BLaER1 treated with 17β-estradiol and CSF1 and Interleukin-3, amounts not matched to agents 10 nM and 100 nM (cell line): ENCODE measurements at regions not wholly inside any gene's neighbourhood (a gene's known extent, or its start where the extent isn't known, plus 50 kb on each side); places are given as distances from the start of the nearest gene placed in this dataset.

ENCODE experiments used
- H3K27ac ChIP-seq, 11 experiments: shearing (Covaris generic); formaldehyde crosslinking; 2 replicates each; pipeline ENCODE4 v1.8.1; 2022
- H3K27me3 ChIP-seq, 11 experiments: shearing (Covaris generic); formaldehyde crosslinking; 2 replicates each; pipeline ENCODE4 v1.8.1; 2022
- H3K36me3 ChIP-seq, 11 experiments: shearing (Covaris generic); formaldehyde crosslinking; 2 replicates each; pipeline ENCODE4 v1.8.1; 2022
- H3K4me1 ChIP-seq, 10 experiments: shearing (Covaris generic); formaldehyde crosslinking; 2 replicates each; pipeline ENCODE4 v1.8.1; 2022
- H3K4me2 ChIP-seq, 11 experiments: shearing (Covaris generic); formaldehyde crosslinking; 2 replicates each; pipeline ENCODE4 v1.8.1; 2022
- H3K4me3 ChIP-seq, 10 experiments: shearing (Covaris generic); formaldehyde crosslinking; 2 replicates each; pipeline ENCODE4 v1.8.1; 2022
- H3K9ac ChIP-seq, 11 experiments: shearing (Covaris generic); formaldehyde crosslinking; 2 replicates each; pipeline ENCODE4 v1.8.1; 2022
- H3K9me3 ChIP-seq, 11 experiments: shearing (Covaris generic); formaldehyde crosslinking; replicated peaks in 1 of 11; 2 replicates each; pipeline ENCODE4 v1.8.1; 2022
- H4K20me1 ChIP-seq, 11 experiments: shearing (Covaris generic); formaldehyde crosslinking; 2 replicates each; pipeline ENCODE4 v1.8.1; 2022
- Cebpa-rat ChIP-seq, 11 experiments: shearing (Covaris generic); IDR thresholded peaks; 2 replicates each; pipeline ENCODE4 v1.8.1; 2022

GRCh38 chr1:172944931-172945330 lies 105.8 kb downstream of the TNFSF18 start:
- peak overlapping the region in 2 of 11 experiments; percentile 12 to 20; a peak in 2 of 22 replicates for H3K4me2 ChIP-seq
- peaks cover 0 to 13% (median 7%) of the 10 kb centered on the region in 11 experiments; a peak in 12 of 22 replicates for H3K9me3 ChIP-seq
- H4K20me1 ChIP-seq: no peaks in the 10 kb centered on the region
- no peak for TF ChIP-seq Cebpa-rat (IDR thresholded peaks at IDR 0.05)
- H3K4me1 ChIP-seq: peaks cover 2 to 32% (median 11%) of the 10 kb centered on the region in 10 experiments; a peak in 17 of 20 replicates
- no peak overlapping the region for H3K27ac ChIP-seq
- no peak overlapping the region for H3K4me3 ChIP-seq
- no peaks in the 10 kb centered on the region for H3K36me3 ChIP-seq
- no peaks in the 10 kb centered on the region for H3K27me3 ChIP-seq
- H3K9ac ChIP-seq: no peak overlapping the region

DNA sequence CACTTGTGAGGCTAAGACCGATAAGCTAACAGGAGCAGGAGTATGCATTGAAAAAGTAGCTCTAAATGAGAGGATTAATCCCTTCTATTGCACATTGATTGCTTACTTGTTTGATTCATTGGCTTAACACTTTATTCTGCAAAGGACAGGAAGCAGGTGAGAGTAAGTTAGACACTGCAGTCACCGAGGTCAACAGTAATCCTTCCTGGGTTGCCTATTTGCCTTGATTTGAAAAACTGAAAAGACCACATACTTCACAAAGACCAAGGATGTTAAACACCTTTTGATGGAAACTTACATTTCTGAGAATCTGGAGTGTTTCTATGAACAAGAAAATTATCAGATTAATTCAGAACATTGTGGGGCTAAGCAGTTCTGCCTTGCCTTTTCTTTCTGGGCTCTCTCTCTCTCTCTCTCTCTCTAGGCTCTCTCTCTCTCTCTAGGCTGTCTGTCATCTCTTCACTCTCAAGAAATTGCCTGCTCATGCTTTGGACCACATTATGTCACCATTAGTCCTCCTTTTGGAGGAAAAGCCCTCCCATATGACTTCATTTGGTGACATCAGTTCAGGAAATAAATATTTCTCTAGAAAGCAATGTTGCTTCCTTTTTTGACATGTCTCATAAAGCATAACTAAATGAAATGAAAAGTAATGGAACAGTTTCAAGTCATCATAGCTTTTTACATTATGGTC lies 103.8 kb downstream of the TNFSF18 start:
- Histone ChIP-seq H3K27ac (peak overlapping the region in 1 of 11 experiments; percentile 30; a peak in 1 of 22 replicates), H3K36me3 (no peaks in the 10 kb centered on the region), H3K9me3 (peaks cover 0 to 13% (median 7%) of the 10 kb centered on the region in 11 experiments; a peak in 12 of 22 replicates), H3K4me3 (no peak overlapping the region), H3K27me3 (no peaks in the 10 kb centered on the region), H4K20me1 (no peaks in the 10 kb centered on the region), H3K4me2 (peak overlapping the region in 5 of 11 experiments; percentile 0 to 33 (median 5); a peak in 5 of 22 replicates), H3K4me1 (peaks cover 0 to 26% (median 6%) of the 10 kb centered on the region in 10 experiments; a peak in 10 of 20 replicates), H3K9ac (no peak overlapping the region)
- no peak for TF ChIP-seq Cebpa-rat (IDR thresholded peaks at IDR 0.05)

DNA sequence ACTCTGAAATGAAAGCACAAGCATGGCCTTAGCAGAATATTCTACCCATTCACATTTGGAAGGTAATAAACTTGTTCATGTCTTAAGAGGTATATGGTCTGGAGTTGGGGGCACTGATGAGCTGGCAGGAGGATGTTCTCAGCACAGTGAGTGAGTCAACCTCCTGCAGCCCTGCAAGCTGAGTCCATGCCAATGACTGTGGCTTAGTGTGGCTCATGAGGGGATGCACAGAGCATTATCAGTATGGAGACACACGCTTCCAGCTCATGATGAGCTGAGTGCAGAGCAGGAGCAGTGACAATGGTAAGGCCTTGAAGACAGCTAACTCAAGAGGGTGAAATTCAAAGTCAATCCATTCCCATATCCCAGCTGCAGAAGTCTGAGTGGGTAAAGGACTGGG lies 102.3 kb downstream of the TNFSF18 start:
- TF ChIP-seq Cebpa-rat (IDR thresholded peaks at IDR 0.05): no peak
- no peak overlapping the region for H3K4me3 ChIP-seq
- no peaks in the 10 kb centered on the region for H3K27me3 ChIP-seq
- H3K9ac ChIP-seq: no peak overlapping the region
- peaks cover 0 to 26% (median 6%) of the 10 kb centered on the region in 10 experiments; a peak in 10 of 20 replicates for H3K4me1 ChIP-seq
- H3K9me3 ChIP-seq: peaks cover 0 to 3% (median 0%) of the 10 kb centered on the region in 11 experiments; a peak in 7 of 22 replicates
- no peaks in the 10 kb centered on the region for H4K20me1 ChIP-seq
- H3K4me2 ChIP-seq: no peak overlapping the region
- no peaks in the 10 kb centered on the region for H3K36me3 ChIP-seq
- H3K27ac ChIP-seq: no peak overlapping the region

DNA sequence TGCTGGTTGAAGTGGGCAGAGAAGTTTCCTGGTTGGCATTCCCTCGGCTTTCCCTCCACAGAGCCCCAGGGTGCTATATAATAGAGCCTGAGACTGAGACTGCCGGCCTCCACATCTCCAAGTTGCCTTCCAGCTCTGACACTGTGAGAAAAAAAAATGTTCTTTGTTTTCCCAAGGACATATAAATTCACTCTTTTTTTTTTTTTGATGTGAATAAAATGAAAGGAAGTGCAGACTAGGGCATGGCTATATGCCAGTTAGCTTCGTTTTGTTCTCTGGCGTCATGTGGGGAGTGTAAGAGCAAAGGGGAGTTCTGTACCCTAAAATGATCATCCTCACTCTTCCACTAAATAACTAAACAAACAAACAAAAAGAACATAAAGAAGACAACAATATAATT lies 101.6 kb downstream of the TNFSF18 start:
- no peaks in the 10 kb centered on the region for H3K27me3 ChIP-seq
- no peak overlapping the region for H3K9ac ChIP-seq
- no peaks in the 10 kb centered on the region for H3K9me3 ChIP-seq
- no peak overlapping the region for H3K4me3 ChIP-seq
- H3K27ac ChIP-seq: no peak overlapping the region
- H4K20me1 ChIP-seq: no peaks in the 10 kb centered on the region
- peaks cover 0 to 26% (median 6%) of the 10 kb centered on the region in 10 experiments; a peak in 10 of 20 replicates for H3K4me1 ChIP-seq
- no peak for TF ChIP-seq Cebpa-rat (IDR thresholded peaks at IDR 0.05)
- H3K36me3 ChIP-seq: no peaks in the 10 kb centered on the region
- H3K4me2 ChIP-seq: no peak overlapping the region

- no peak overlapping the region for H3K4me3 ChIP-seq
- no peak for TF ChIP-seq Cebpa-rat (IDR thresholded peaks at IDR 0.05)
- H3K27ac ChIP-seq: no peak overlapping the region
- no peaks in the 10 kb centered on the region for H4K20me1 ChIP-seq
- H3K9me3 ChIP-seq: no peaks in the 10 kb centered on the region
- H3K36me3 ChIP-seq: no peaks in the 10 kb centered on the region
- H3K4me2 ChIP-seq: no peak overlapping the region
- H3K9ac ChIP-seq: no peak overlapping the region
- peaks cover 0 to 16% (median 6%) of the 10 kb centered on the region in 10 experiments; a peak in 10 of 20 replicates for H3K4me1 ChIP-seq
- H3K27me3 ChIP-seq: no peaks in the 10 kb centered on the region
These were observed 100.2 kb downstream of the TNFSF18 start for GRCh38 chr1:172950528-172950927.

DNA sequence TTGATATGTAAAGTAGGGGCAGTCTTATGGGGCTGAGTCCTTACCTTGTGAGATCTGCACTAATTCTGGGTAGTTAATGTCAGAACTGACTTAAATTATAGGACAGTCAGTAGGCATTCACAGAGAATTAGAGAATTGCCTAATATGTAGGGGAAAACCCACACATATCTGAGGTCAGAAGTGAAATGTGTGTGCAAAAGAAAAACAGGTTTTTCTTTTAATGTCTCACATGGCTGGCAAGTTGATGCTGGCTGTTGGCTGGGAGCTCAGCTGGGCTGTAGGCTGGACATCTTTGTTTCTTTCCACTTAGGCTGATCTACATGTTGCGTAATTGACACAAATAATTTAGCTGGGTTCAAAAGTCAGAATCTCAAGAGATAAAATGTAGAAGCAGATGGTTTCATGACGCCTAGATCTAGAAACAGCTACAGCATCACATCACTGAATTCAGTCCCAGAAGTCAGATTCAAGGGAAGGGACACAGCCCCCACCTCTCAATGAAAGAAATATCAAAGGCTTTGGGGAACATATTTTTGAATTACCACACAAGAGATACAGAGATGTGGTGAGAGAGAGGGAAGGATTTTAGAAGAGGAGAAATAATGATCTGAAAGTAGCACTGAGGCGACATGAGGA lies 98.9 kb downstream of the TNFSF18 start:
- H3K4me1 ChIP-seq: peaks cover 0 to 13% (median 3%) of the 10 kb centered on the region in 10 experiments; a peak in 10 of 20 replicates
- H3K36me3 ChIP-seq: no peaks in the 10 kb centered on the region
- H3K27me3 ChIP-seq: no peaks in the 10 kb centered on the region
- no peak overlapping the region for H3K9ac ChIP-seq
- H3K9me3 ChIP-seq: no peaks in the 10 kb centered on the region
- TF ChIP-seq Cebpa-rat (IDR thresholded peaks at IDR 0.05): peak in 7 of 11 experiments; percentile 20 to 83 (median 55); a peak in 8 of 22 replicates
- no peak overlapping the region for H3K4me2 ChIP-seq
- no peak overlapping the region for H3K27ac ChIP-seq
- H3K4me3 ChIP-seq: no peak overlapping the region
- H4K20me1 ChIP-seq: no peaks in the 10 kb centered on the region

DNA sequence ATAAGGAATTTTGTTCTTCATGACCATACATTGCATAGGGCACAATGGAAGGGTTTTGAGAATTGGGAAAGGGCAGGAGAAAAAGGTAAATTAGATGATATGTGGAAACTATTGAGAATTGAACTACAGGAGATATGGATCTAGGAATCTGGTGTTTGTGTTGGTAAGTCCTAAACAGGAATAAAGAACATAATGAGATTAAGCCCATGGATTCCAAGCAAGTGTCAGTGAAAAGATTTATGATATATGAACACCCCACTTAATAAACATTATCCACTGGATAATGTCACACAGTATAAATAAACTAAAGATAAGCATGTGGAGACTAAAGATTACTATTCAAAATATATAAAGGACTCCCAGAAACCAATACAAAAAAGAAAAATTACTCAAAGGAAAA lies 98.2 kb downstream of the TNFSF18 start:
- Histone ChIP-seq H3K36me3 (no peaks in the 10 kb centered on the region), H4K20me1 (no peaks in the 10 kb centered on the region), H3K27me3 (no peaks in the 10 kb centered on the region), H3K4me2 (no peak overlapping the region), H3K4me3 (no peak overlapping the region), H3K9me3 (no peaks in the 10 kb centered on the region), H3K27ac (no peak overlapping the region), H3K9ac (no peak overlapping the region), H3K4me1 (peaks cover 0 to 6% (median 0%) of the 10 kb centered on the region in 10 experiments; a peak in 5 of 20 replicates)
- no peak for TF ChIP-seq Cebpa-rat (IDR thresholded peaks at IDR 0.05)

DNA sequence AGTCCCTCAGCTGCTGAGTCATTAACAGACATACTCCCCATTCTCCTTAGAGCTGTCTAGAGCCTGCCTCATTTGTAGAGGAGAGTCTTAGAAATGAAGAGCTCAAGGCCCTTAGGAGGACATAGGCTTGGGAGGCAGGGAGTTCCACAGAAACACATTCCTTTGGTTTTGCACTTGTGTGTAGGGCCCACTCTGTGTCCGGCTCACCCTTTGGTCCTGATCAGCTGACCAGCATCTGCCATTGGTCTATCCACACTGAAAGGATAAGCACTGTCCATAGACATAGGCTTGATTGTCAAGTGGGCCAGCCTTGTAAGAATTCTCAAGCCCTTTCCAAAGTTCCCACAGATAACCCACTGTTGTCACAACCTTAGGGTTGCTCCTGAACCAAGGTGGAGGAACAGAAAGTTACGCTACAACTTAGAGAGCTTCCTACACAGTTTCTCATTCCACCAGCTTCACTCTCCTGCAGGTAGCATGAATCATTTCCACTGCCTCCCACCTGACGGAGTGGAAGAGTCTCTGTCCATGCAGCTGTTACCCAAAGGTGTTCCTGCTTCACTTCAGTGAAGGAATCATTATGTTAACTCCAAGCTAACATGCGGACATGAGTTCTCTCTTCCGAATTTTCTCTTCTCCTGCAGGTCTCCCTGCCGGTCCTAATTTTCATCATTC lies 96.1 kb downstream of the TNFSF18 start:
- no peaks in the 10 kb centered on the region for H4K20me1 ChIP-seq
- no peaks in the 10 kb centered on the region for H3K36me3 ChIP-seq
- TF ChIP-seq Cebpa-rat (IDR thresholded peaks at IDR 0.05): no peak
- no peaks in the 10 kb centered on the region for H3K27me3 ChIP-seq
- H3K4me1 ChIP-seq: peaks cover 0 to 19% (median 0%) of the 10 kb centered on the region in 10 experiments; a peak in 5 of 20 replicates
- no peak overlapping the region for H3K4me3 ChIP-seq
- H3K27ac ChIP-seq: no peak overlapping the region
- no peak overlapping the region for H3K9ac ChIP-seq
- no peak overlapping the region for H3K4me2 ChIP-seq
- H3K9me3 ChIP-seq: no peaks in the 10 kb centered on the region

DNA sequence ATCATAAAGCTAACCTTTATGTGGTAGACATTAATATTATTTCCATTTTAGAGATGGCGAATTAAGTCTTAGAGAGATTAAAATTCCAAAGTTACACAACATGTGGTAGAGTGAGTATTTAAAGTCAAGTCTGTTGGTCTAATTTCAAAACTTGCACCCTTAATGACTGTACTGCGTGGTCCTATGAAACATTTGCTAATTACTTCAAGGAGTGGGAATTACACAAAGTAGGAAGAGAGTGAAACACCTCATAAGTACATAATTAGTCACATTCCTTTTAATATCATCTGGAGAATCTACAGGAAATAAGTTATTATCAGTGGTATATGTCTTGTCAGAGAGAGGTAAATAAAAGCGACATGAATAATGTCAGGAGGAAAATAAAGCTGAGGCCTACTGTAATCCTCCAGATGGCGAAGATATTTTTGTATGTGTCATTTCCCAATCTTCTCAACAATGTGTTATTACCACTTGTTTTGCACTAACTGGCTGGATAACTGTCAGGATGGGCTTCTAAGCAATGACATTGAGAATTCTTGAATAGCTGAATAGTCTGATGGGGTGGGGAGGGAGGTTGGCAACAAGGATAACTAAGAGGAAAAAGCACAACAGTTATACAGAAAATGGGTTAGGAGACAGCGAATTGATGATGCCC lies 95.5 kb downstream of the TNFSF18 start:
- H3K27me3 ChIP-seq: no peaks in the 10 kb centered on the region
- H3K36me3 ChIP-seq: no peaks in the 10 kb centered on the region
- TF ChIP-seq Cebpa-rat (IDR thresholded peaks at IDR 0.05): no peak
- peaks cover 0 to 26% (median 0%) of the 10 kb centered on the region in 10 experiments; a peak in 5 of 20 replicates for H3K4me1 ChIP-seq
- no peak overlapping the region for H3K4me2 ChIP-seq
- H3K27ac ChIP-seq: no peak overlapping the region
- no peaks in the 10 kb centered on the region for H4K20me1 ChIP-seq
- no peak overlapping the region for H3K9ac ChIP-seq
- H3K9me3 ChIP-seq: no peaks in the 10 kb centered on the region
- no peak overlapping the region for H3K4me3 ChIP-seq
